DND-41 (cell line): ENCODE measurements at regions not wholly inside any gene's neighbourhood (a gene's known extent, or its start where the extent isn't known, plus 50 kb on each side); places are given as distances from the start of the nearest gene placed in this dataset.
A peak's percentile ranks its signal among the peaks of the same experiment; 100 is the strongest.

Source experiments
- ATAC-seq: fragments of 200-7000 bp; cut with Tn5 transposase; 3 replicates; pipeline ENCODE4 v1.9.1; 2021; ENCODE audit warnings: low read depth; ENCODE audit not compliant: insufficient read depth
- DNase-seq: peaks from one replicate; pipeline ENCODE4 v3.0.0-alpha.2; 2020
- H2AFZ ChIP-seq: 2 replicates; pipeline ENCODE4 v1.6.0; 2012; ENCODE audit warnings: low read depth, low read length
- H3K27ac ChIP-seq: 2 replicates; pipeline ENCODE4 v1.5.1; 2012; ENCODE audit warnings: low read length, inconsistent platforms
- H3K27me3 ChIP-seq: fragments of 200-600 bp; sonication (generic); 2 replicates; pipeline ENCODE4 v1.6.0; 2012; ENCODE audit warnings: low read length, mild to moderate bottlenecking, inconsistent platforms; ENCODE audit not compliant: insufficient read depth, poor library complexity
- H3K36me3 ChIP-seq: 2 replicates; pipeline ENCODE4 v1.5.1; 2012; ENCODE audit warnings: low read length, inconsistent platforms; ENCODE audit not compliant: insufficient read depth
- H3K4me1 ChIP-seq: 2 replicates; pipeline ENCODE4 v1.5.1; 2012; ENCODE audit warnings: mild to moderate bottlenecking, low read length; ENCODE audit not compliant: insufficient read depth
- H3K4me2 ChIP-seq: 2 replicates; pipeline ENCODE4 v1.6.0; 2012; ENCODE audit warnings: mild to moderate bottlenecking, moderate library complexity, low read length, inconsistent platforms; ENCODE audit not compliant: insufficient read depth
- H3K4me3 ChIP-seq, 2 experiments: fragments of 200-600 bp in 1 of 2; shearing (Covaris generic) in 1 of 2; 2 replicates each; pipeline ENCODE4 v1.5.1; 2012 to 2016; ENCODE audit warnings: inconsistent platforms in 2 of 2, low read length in 2 of 2, mild to moderate bottlenecking in 2 of 2, low read depth in 1 of 2, moderate library complexity in 1 of 2
- H3K79me2 ChIP-seq: 2 replicates; pipeline ENCODE4 v1.6.0; 2012; ENCODE audit warnings: low read length, inconsistent platforms; ENCODE audit not compliant: insufficient read depth
- H3K9ac ChIP-seq: 2 replicates; pipeline ENCODE4 v1.6.0; 2012; ENCODE audit warnings: low read depth, mild to moderate bottlenecking, inconsistent platforms, low read length, moderate library complexity
- H3K9me3 ChIP-seq: 2 replicates; pipeline ENCODE4 v1.5.1; 2012; ENCODE audit warnings: low read length, moderate library complexity, mild to moderate bottlenecking, inconsistent platforms; ENCODE audit not compliant: insufficient read depth, severe bottlenecking
- H4K20me1 ChIP-seq: 2 replicates; pipeline ENCODE4 v1.6.0; 2012; ENCODE audit warnings: low read length; ENCODE audit not compliant: insufficient read depth
- CTCF ChIP-seq: IDR thresholded peaks from 2 replicates; pipeline ENCODE4 v1.5.1; 2012; ENCODE audit warnings: borderline replicate concordance, low read length, moderate library complexity, mild to moderate bottlenecking; ENCODE audit not compliant: poor library complexity, severe bottlenecking; ENCODE audit errors: extremely low read depth
- EZH2 ChIP-seq: IDR thresholded peaks from 3 replicates; pipeline ENCODE4 v1.6.1; 2012; ENCODE audit warnings: borderline replicate concordance, low read depth, mild to moderate bottlenecking, moderate library complexity, low read length, inconsistent platforms; ENCODE audit not compliant: severe bottlenecking

GRCh38 chr4:59223292-59223941, 1976.7 kb upstream of the ADGRL3 start:
- no peak overlapping the region for H3K9ac ChIP-seq
- DNase-seq (no peak), ATAC-seq (no peak)
- no peak for TF ChIP-seq CTCF
- no peak for TF ChIP-seq EZH2
- no peaks in the 10 kb centered on the region for H4K20me1 ChIP-seq
- H2AFZ ChIP-seq = no peak overlapping the region
- no peaks in the 10 kb centered on the region for H3K79me2 ChIP-seq
- no peak overlapping the region for H3K4me3 ChIP-seq
- H3K36me3 ChIP-seq = no peaks in the 10 kb centered on the region
- H3K27ac ChIP-seq = no peak overlapping the region
- no peaks in the 10 kb centered on the region for H3K4me1 ChIP-seq
- H3K9me3 ChIP-seq = no peaks in the 10 kb centered on the region
- no peaks in the 10 kb centered on the region for H3K27me3 ChIP-seq
- H3K4me2 ChIP-seq = no peak overlapping the region

DNA sequence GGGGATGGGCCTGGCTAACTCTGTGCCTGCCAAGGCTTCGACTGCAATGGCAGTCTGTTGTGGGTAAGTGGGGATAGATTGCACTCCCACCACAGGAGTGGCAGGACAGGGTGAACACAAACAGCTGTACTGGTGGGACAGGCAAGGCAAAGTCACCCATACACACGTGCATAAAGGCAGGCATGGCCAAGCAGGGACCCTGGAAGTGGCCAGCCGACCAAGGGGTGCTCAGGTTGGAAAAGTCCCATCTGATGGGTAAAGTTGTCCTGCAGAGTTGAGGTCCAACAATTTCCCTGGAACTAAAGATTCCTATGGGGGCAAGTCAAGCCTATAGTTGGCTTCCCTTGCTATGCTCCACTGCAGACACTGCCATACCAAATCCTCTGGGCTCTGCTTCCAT, 1961.9 kb upstream of the ADGRL3 start:
- Histone ChIP-seq H2AFZ (no peak overlapping the region), H3K9ac (no peak overlapping the region), H3K9me3 (no peaks in the 10 kb centered on the region), H3K36me3 (no peaks in the 10 kb centered on the region), H3K4me2 (no peak overlapping the region), H3K27me3 (no peaks in the 10 kb centered on the region), H3K4me3 (no peak overlapping the region), H4K20me1 (no peaks in the 10 kb centered on the region), H3K79me2 (no peaks in the 10 kb centered on the region), H3K4me1 (peaks cover 4% of the 10 kb centered on the region; the same call in 1 of the 2 replicates), H3K27ac (no peak overlapping the region)
- TF ChIP-seq EZH2 (no peak), CTCF (no peak)
- ATAC-seq (no peak), DNase-seq (no peak)

DNA sequence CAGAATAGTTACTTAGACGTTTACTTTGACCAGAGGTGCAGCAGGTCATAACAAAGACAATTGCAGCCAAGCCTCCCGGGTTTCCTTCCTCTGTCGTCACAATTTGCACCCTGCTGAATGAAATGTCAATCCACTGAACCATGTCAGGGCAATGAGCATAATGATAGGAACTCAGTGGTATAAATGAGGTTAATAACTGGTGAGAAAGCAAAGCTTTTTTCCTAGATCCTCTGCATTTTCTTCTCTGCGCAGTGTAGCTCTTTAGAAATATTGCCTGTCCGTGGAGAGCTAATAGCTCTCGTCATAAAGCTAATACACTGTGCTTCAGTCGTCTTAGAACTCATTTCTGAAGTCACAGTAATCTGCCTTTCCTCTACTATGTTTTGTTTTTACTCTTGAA, 1960.1 kb upstream of the ADGRL3 start:
- H3K4me3 ChIP-seq = no peak overlapping the region
- ATAC-seq = no peak
- no peak overlapping the region for H3K27ac ChIP-seq
- H2AFZ ChIP-seq = no peak overlapping the region
- H3K9me3 ChIP-seq = no peaks in the 10 kb centered on the region
- H3K79me2 ChIP-seq = no peaks in the 10 kb centered on the region
- H3K36me3 ChIP-seq = no peaks in the 10 kb centered on the region
- no peak for TF ChIP-seq EZH2
- no peak for TF ChIP-seq CTCF
- no peak for DNase-seq
- H3K9ac ChIP-seq = no peak overlapping the region
- H4K20me1 ChIP-seq = no peaks in the 10 kb centered on the region
- no peak overlapping the region for H3K4me2 ChIP-seq
- H3K4me1 ChIP-seq = peaks cover 8% of the 10 kb centered on the region; the same call in 1 of the 2 replicates
- no peaks in the 10 kb centered on the region for H3K27me3 ChIP-seq

- DNase-seq = peak; percentile 23
- no peak for TF ChIP-seq CTCF
- no peak for TF ChIP-seq EZH2
- H3K27me3 ChIP-seq = no peaks in the 10 kb centered on the region
- no peak overlapping the region for H2AFZ ChIP-seq
- H3K79me2 ChIP-seq = no peaks in the 10 kb centered on the region
- H3K4me2 ChIP-seq = no peak overlapping the region
- H3K9me3 ChIP-seq = no peaks in the 10 kb centered on the region
- no peaks in the 10 kb centered on the region for H3K36me3 ChIP-seq
- H3K4me1 ChIP-seq = peaks cover 8% of the 10 kb centered on the region; the same call in 1 of the 2 replicates
- H3K27ac ChIP-seq = no peak overlapping the region
- peak; percentile 79 for ATAC-seq
- no peak overlapping the region for H3K4me3 ChIP-seq
- H4K20me1 ChIP-seq = no peaks in the 10 kb centered on the region
- H3K9ac ChIP-seq = no peak overlapping the region
Observed at GRCh38 chr4:59243038-59243437, 1957.1 kb upstream of the ADGRL3 start.
